H9 (cell line): ENCODE measurements at regions not wholly inside any gene's neighbourhood (a gene's known extent, or its start where the extent isn't known, plus 50 kb on each side); places are given as distances from the start of the nearest gene placed in this dataset.

Source experiments
- DNase-seq: peaks from one replicate; pipeline ENCODE4 v3.0.0-alpha.2; 2017
- H2AFZ ChIP-seq: one replicate; pipeline ENCODE4 v1.6.1; 2013; ENCODE audit warnings: mild to moderate bottlenecking, low read length, control low read depth, moderate library complexity
- H2AK5ac ChIP-seq: 2 replicates; pipeline ENCODE4 v1.6.1; 2013; ENCODE audit warnings: low read length, control low read depth, mixed read lengths; ENCODE audit not compliant: insufficient read length
- H2BK120ac ChIP-seq: one replicate; pipeline ENCODE4 v1.6.1; 2013; ENCODE audit warnings: low read depth, mild to moderate bottlenecking, low read length, control low read depth, inconsistent platforms; ENCODE audit not compliant: poor library complexity, severe bottlenecking
- H2BK12ac ChIP-seq: 2 replicates; pipeline ENCODE4 v1.6.1; 2013; ENCODE audit warnings: low read length, control low read depth, mixed read lengths, low read depth; ENCODE audit not compliant: insufficient read length
- H2BK15ac ChIP-seq: 2 replicates; pipeline ENCODE4 v1.6.1; 2013; ENCODE audit warnings: low read depth, low read length, control low read depth
- H2BK20ac ChIP-seq: one replicate; pipeline ENCODE4 v1.6.1; 2013; ENCODE audit warnings: low read depth, mild to moderate bottlenecking, low read length, control low read depth, inconsistent platforms; ENCODE audit not compliant: poor library complexity, severe bottlenecking
- H2BK5ac ChIP-seq: 2 replicates; pipeline ENCODE4 v1.6.1; 2013; ENCODE audit warnings: low read length, control low read depth, mixed read lengths; ENCODE audit not compliant: insufficient read length
- H3K14ac ChIP-seq: 2 replicates; pipeline ENCODE4 v1.6.1; 2013; ENCODE audit warnings: low read length, control low read depth; ENCODE audit not compliant: insufficient read depth
- H3K18ac ChIP-seq: 2 replicates; pipeline ENCODE4 v1.6.1; 2013; ENCODE audit warnings: low read depth, mild to moderate bottlenecking, mixed read lengths, low read length, control low read depth; ENCODE audit not compliant: insufficient read length
- H3K23ac ChIP-seq: 2 replicates; pipeline ENCODE4 v1.6.1; 2013; ENCODE audit warnings: low read length, control low read depth, mixed read lengths, low read depth; ENCODE audit not compliant: insufficient read length
- H3K23me2 ChIP-seq: 2 replicates; pipeline ENCODE4 v1.6.1; 2013; ENCODE audit warnings: low read depth, mild to moderate bottlenecking, mixed read lengths, low read length, control low read depth; ENCODE audit not compliant: insufficient read length, poor library complexity, severe bottlenecking
- H3K27ac ChIP-seq: 2 replicates; pipeline ENCODE4 v1.5.1; 2013; ENCODE audit warnings: low read length, control low read depth, mixed read lengths, low read depth; ENCODE audit not compliant: insufficient read length
- H3K27me3 ChIP-seq: 2 replicates; pipeline ENCODE4 v1.6.1; 2013; ENCODE audit warnings: low read length, control low read depth, inconsistent platforms; ENCODE audit not compliant: insufficient read depth
- H3K4ac ChIP-seq: 2 replicates; pipeline ENCODE4 v1.6.1; 2013; ENCODE audit warnings: low read depth, mild to moderate bottlenecking, control low read depth, inconsistent platforms, low read length, moderate library complexity
- H3K4me1 ChIP-seq: 2 replicates; pipeline ENCODE4 v1.6.1; 2013; ENCODE audit warnings: low read length, control low read depth, inconsistent platforms; ENCODE audit not compliant: insufficient read depth
- H3K4me2 ChIP-seq: 2 replicates; pipeline ENCODE4 v1.6.1; 2013; ENCODE audit warnings: low read length, control low read depth, mixed read lengths; ENCODE audit not compliant: insufficient read length, insufficient read depth
- H3K56ac ChIP-seq: 2 replicates; pipeline ENCODE4 v1.6.1; 2013; ENCODE audit warnings: low read depth, mild to moderate bottlenecking, mixed read lengths, low read length, control low read depth; ENCODE audit not compliant: insufficient read length
- H3K79me1 ChIP-seq: 2 replicates; pipeline ENCODE4 v1.6.1; 2013; ENCODE audit warnings: low read depth, mild to moderate bottlenecking, moderate library complexity, low read length, control low read depth, inconsistent platforms; ENCODE audit not compliant: insufficient read depth, poor library complexity, severe bottlenecking
- H3K79me2 ChIP-seq: 2 replicates; pipeline ENCODE4 v1.6.1; 2013; ENCODE audit warnings: low read length, control low read depth, inconsistent platforms; ENCODE audit not compliant: insufficient read depth
- H3K9ac ChIP-seq: 2 replicates; pipeline ENCODE4 v1.6.1; 2013; ENCODE audit warnings: low read length, control low read depth, mixed read lengths; ENCODE audit not compliant: insufficient read length; ENCODE audit errors: extremely low read depth
- H3K9me3 ChIP-seq: one replicate; pipeline ENCODE4 v1.6.1; 2013; ENCODE audit warnings: low read depth, low read length, inconsistent platforms; ENCODE audit not compliant: control insufficient read depth
- H3T11ph ChIP-seq: one replicate; pipeline ENCODE4 v1.6.1; 2013; ENCODE audit warnings: mild to moderate bottlenecking, low read length, control low read depth, inconsistent platforms
- H4K20me1 ChIP-seq: one replicate; pipeline ENCODE4 v1.6.1; 2013; ENCODE audit not compliant: control insufficient read depth, insufficient read length, insufficient read depth
- H4K5ac ChIP-seq: 2 replicates; pipeline ENCODE4 v1.6.1; 2013; ENCODE audit warnings: low read depth, mild to moderate bottlenecking, mixed read lengths, low read length, control low read depth; ENCODE audit not compliant: insufficient read length
- H4K8ac ChIP-seq: replicated peaks from 2 replicates; pipeline ENCODE4 v1.6.1; 2013; ENCODE audit warnings: low read length, control low read depth, mixed read lengths, low read depth; ENCODE audit not compliant: insufficient read length
- H4K91ac ChIP-seq: 2 replicates; pipeline ENCODE4 v1.6.1; 2013; ENCODE audit warnings: low read depth, mild to moderate bottlenecking, moderate library complexity, mixed read lengths, low read length, control low read depth; ENCODE audit not compliant: insufficient read length
- H3K27ac Mint-ChIP-seq, 3 experiments: 2 replicates in 2 of 3; 3 replicates in 1 of 3; pipeline ENCODE4 v1.8.0; 2020 to 2021; ENCODE audit warnings: mixed read lengths in 3 of 3, mild to moderate bottlenecking in 1 of 3, moderate library complexity in 1 of 3
- H3K27me3 Mint-ChIP-seq: 2 replicates; pipeline ENCODE4 v1.8.0; 2021; ENCODE audit warnings: low read depth, mild to moderate bottlenecking, moderate library complexity, mixed read lengths
- H3K36me3 Mint-ChIP-seq, 3 experiments: 2 replicates in 2 of 3; 3 replicates in 1 of 3; pipeline ENCODE4 v1.8.0; 2020 to 2021; ENCODE audit warnings: low read depth in 3 of 3, mixed read lengths in 3 of 3; ENCODE audit not compliant: insufficient read depth in 1 of 3
- H3K4me1 Mint-ChIP-seq, 2 experiments: 2 replicates each; pipeline ENCODE4 v1.8.0; 2020; ENCODE audit warnings: mixed read lengths in 2 of 2
- H3K4me3 Mint-ChIP-seq, 2 experiments: 2 replicates in 1 of 2; 3 replicates in 1 of 2; pipeline ENCODE4 v1.8.0; 2020 to 2021; ENCODE audit warnings: mild to moderate bottlenecking in 2 of 2, mixed read lengths in 2 of 2, moderate library complexity in 1 of 2
- H3K9me3 Mint-ChIP-seq, 2 experiments: 2 replicates in 1 of 2; 3 replicates in 1 of 2; pipeline ENCODE4 v1.8.0; 2020; ENCODE audit warnings: mild to moderate bottlenecking in 2 of 2, mixed read lengths in 2 of 2, moderate library complexity in 1 of 2
- CTCF ChIP-seq: fragments of 200-600 bp; sonication (generic); conservative IDR thresholded peaks from 3 replicates; pipeline ENCODE4 v1.8.0; 2021; ENCODE audit warnings: antibody characterized with exemption, mild to moderate bottlenecking
- WGBS: extraction: QIAGEN DNeasy Blood & Tissue Kit; methylation state at CpG from one replicate; pipeline ENCODE4 v1.1.7; 2013; ENCODE audit warnings: missing lambda C conversion rate, low lambda C conversion rate, mixed read lengths; ENCODE audit not compliant: insufficient read length; ENCODE audit errors: extremely low coverage; 5-methylcytosine and 5-hydroxymethylcytosine counted together

GRCh38 chr9:13023498-13023897, 248.7 kb downstream of the LURAP1L start:
- Histone ChIP-seq H3K9ac (no peak overlapping the region), H3K23me2 (no peaks in the 10 kb centered on the region), H3K4me1 (no peaks in the 10 kb centered on the region), H3K4me2 (no peak overlapping the region), H2AK5ac (no peak overlapping the region), H2BK15ac (no peak overlapping the region), H3K79me1 (no peaks in the 10 kb centered on the region), H3K4ac (no peak overlapping the region), H2BK5ac (no peak overlapping the region), H3K18ac (no peak overlapping the region), H3K79me2 (no peaks in the 10 kb centered on the region), H4K20me1 (no peaks in the 10 kb centered on the region), H3K56ac (no peak overlapping the region), H2BK20ac (no peak overlapping the region), H3K23ac (no peak overlapping the region), H4K5ac (no peak overlapping the region), H3K27me3 (no peaks in the 10 kb centered on the region), H2BK12ac (no peak overlapping the region), H3K14ac (no peak overlapping the region), H4K91ac (no peak overlapping the region), H3K27ac (no peak overlapping the region), H2AFZ (no peak overlapping the region), H2BK120ac (no peak overlapping the region), H4K8ac (no peak overlapping the region), H3T11ph (no peak overlapping the region), H3K9me3 (no peaks in the 10 kb centered on the region)
- Mint-ChIP-seq H3K9me3 (no peaks in the 10 kb centered on the region), H3K4me1 (peaks cover 7 to 11% of the 10 kb centered on the region in 2 experiments), H3K27ac (no peak overlapping the region), H3K36me3 (no peaks in the 10 kb centered on the region), H3K4me3 (no peak overlapping the region), H3K27me3 (no peaks in the 10 kb centered on the region)
- DNase-seq: no peak
- WGBS: no CpG with 5 or more reads among the region's 2 CpGs
- TF ChIP-seq CTCF: no peak
